ENCODE measurements at regions not wholly inside any gene's neighbourhood (a gene's known extent, or its start where the extent isn't known, plus 50 kb on each side); places are given as distances from the start of the nearest gene placed in this dataset.

DNA sequence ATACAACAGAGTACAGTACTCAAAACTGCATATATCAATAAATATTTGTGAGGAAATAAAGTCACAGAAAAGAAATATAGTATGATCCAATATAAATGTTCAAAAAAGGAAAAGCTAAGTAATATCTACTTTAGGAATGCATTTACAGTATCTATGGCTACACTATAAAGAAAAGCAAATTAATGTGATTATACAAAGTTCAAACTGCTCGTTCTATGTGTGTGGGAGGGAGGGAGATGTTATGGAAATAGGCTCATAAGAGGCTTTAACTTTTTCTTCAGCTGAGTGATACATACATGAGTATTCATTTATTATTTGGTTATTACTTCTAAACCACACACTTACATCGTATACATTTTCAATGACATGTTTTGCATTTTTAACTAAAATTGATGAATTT, 377.7 kb upstream of the AGTR1 start:
- TF ChIP-seq POLR2A (IDR thresholded peaks at IDR 0.05) (no peak), EP300 (IDR thresholded peaks at IDR 0.05) (no peak)
- TF ChIP-seq, protein P1, sequence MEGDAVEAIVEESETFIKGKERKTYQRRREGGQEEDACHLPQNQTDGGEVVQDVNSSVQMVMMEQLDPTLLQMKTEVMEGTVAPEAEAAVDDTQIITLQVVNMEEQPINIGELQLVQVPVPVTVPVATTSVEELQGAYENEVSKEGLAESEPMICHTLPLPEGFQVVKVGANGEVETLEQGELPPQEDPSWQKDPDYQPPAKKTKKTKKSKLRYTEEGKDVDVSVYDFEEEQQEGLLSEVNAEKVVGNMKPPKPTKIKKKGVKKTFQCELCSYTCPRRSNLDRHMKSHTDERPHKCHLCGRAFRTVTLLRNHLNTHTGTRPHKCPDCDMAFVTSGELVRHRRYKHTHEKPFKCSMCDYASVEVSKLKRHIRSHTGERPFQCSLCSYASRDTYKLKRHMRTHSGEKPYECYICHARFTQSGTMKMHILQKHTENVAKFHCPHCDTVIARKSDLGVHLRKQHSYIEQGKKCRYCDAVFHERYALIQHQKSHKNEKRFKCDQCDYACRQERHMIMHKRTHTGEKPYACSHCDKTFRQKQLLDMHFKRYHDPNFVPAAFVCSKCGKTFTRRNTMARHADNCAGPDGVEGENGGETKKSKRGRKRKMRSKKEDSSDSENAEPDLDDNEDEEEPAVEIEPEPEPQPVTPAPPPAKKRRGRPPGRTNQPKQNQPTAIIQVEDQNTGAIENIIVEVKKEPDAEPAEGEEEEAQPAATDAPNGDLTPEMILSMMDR (IDR thresholded peaks at IDR 0.05): no peak
